Dendritic cell treated with granulocyte-macrophage colony-stimulating factor and Interleukin-4, amounts not matched to agents 40 ng/mL and 50 ng/mL, for 4 days (primary cell): ENCODE measurements at regions not wholly inside any gene's neighbourhood (a gene's known extent, or its start where the extent isn't known, plus 50 kb on each side); places are given as distances from the start of the nearest gene placed in this dataset.

Experiments
- H3K27ac Mint-ChIP-seq: one replicate; pipeline ENCODE4 v1.8.0; 2022; ENCODE audit warnings: mild to moderate bottlenecking, mixed read lengths
- H3K27me3 Mint-ChIP-seq: one replicate; pipeline ENCODE4 v1.8.0; 2022; ENCODE audit warnings: mild to moderate bottlenecking, mixed read lengths
- H3K36me3 Mint-ChIP-seq: one replicate; pipeline ENCODE4 v1.8.0; 2022; ENCODE audit warnings: low read depth, mixed read lengths
- H3K4me1 Mint-ChIP-seq: one replicate; pipeline ENCODE4 v1.8.0; 2022; ENCODE audit warnings: low read depth, mixed read lengths
- H3K4me3 Mint-ChIP-seq: one replicate; pipeline ENCODE4 v1.8.0; 2022; ENCODE audit warnings: mild to moderate bottlenecking, moderate library complexity, mixed read lengths
- H3K9me3 Mint-ChIP-seq: one replicate; pipeline ENCODE4 v1.8.0; 2022; ENCODE audit warnings: mixed read lengths
- intact Hi-C: fragments of 100-400 bp; cut with micrococcal nuclease; formaldehyde crosslinking; loops from one replicate; pipeline ENCODE4 v1.15.0; 2022

- H3K36me3 Mint-ChIP-seq = no peaks in the 10 kb centered on the region
- no peak overlapping the region for H3K27ac Mint-ChIP-seq
- H3K4me1 Mint-ChIP-seq = peaks cover 14% of the 10 kb centered on the region
- H3K27me3 Mint-ChIP-seq = no peaks in the 10 kb centered on the region
- no peak overlapping the region for H3K4me3 Mint-ChIP-seq
- no peaks in the 10 kb centered on the region for H3K9me3 Mint-ChIP-seq
- intact Hi-C loops = no loop called here
These were observed 146.1 kb upstream of the SATB2 start for GRCh38 chr2:199603721-199604291.

- H3K36me3 Mint-ChIP-seq = no peaks in the 10 kb centered on the region
- no peak overlapping the region for H3K4me3 Mint-ChIP-seq
- H3K4me1 Mint-ChIP-seq = peaks cover 20% of the 10 kb centered on the region
- H3K27ac Mint-ChIP-seq = no peak overlapping the region
- H3K9me3 Mint-ChIP-seq = no peaks in the 10 kb centered on the region
- intact Hi-C loops = no loop called here
- H3K27me3 Mint-ChIP-seq = no peaks in the 10 kb centered on the region
These were observed 145.4 kb upstream of the SATB2 start for GRCh38 chr2:199602896-199603717.

- intact Hi-C loops = no loop called here
- peaks cover 20% of the 10 kb centered on the region for H3K4me1 Mint-ChIP-seq
These were observed 144.6 kb upstream of the SATB2 start for GRCh38 chr2:199602271-199602895.

GRCh38 chr2:199596549-199596948 lies 138.8 kb upstream of the SATB2 start:
- Mint-ChIP-seq H3K4me1 (peaks cover 7% of the 10 kb centered on the region), H3K36me3 (no peaks in the 10 kb centered on the region), H3K27ac (no peak overlapping the region), H3K9me3 (no peaks in the 10 kb centered on the region), H3K27me3 (no peaks in the 10 kb centered on the region), H3K4me3 (no peak overlapping the region)
- intact Hi-C loops = no loop called here

More at GRCh38 chr2:199602271-199602895, 144.6 kb upstream of the SATB2 start:
- H3K4me3 Mint-ChIP-seq = no peak overlapping the region
- H3K9me3 Mint-ChIP-seq = no peaks in the 10 kb centered on the region
- H3K36me3 Mint-ChIP-seq = no peaks in the 10 kb centered on the region
- H3K27ac Mint-ChIP-seq = no peak overlapping the region
- no peaks in the 10 kb centered on the region for H3K27me3 Mint-ChIP-seq

- intact Hi-C loops = no loop called here
- Mint-ChIP-seq H3K36me3 (no peaks in the 10 kb centered on the region), H3K4me3 (no peak overlapping the region), H3K9me3 (no peaks in the 10 kb centered on the region), H3K27ac (no peak overlapping the region), H3K4me1 (peaks cover 7% of the 10 kb centered on the region), H3K27me3 (peaks cover 1% of the 10 kb centered on the region)
These were observed 136.7 kb upstream of the SATB2 start for GRCh38 chr2:199594443-199594842.

- Mint-ChIP-seq H3K4me3 (no peak overlapping the region), H3K27me3 (peaks cover 1% of the 10 kb centered on the region), H3K4me1 (no peaks in the 10 kb centered on the region), H3K36me3 (no peaks in the 10 kb centered on the region), H3K9me3 (no peaks in the 10 kb centered on the region), H3K27ac (no peak overlapping the region)
- intact Hi-C loops = no loop called here
These were observed 134.1 kb upstream of the SATB2 start for GRCh38 chr2:199591826-199592225.

GRCh38 chr2:199590321-199591203 lies 132.8 kb upstream of the SATB2 start:
- H3K4me3 Mint-ChIP-seq = no peak overlapping the region

GRCh38 chr2:199589306-199589705 lies 131.6 kb upstream of the SATB2 start:
- Mint-ChIP-seq H3K27me3 (peaks cover 1% of the 10 kb centered on the region), H3K9me3 (no peaks in the 10 kb centered on the region), H3K4me3 (no peak overlapping the region), H3K27ac (no peak overlapping the region), H3K4me1 (no peaks in the 10 kb centered on the region), H3K36me3 (no peaks in the 10 kb centered on the region)
- intact Hi-C loops = no loop called here

More at GRCh38 chr2:199590321-199591203, 132.8 kb upstream of the SATB2 start:
- Mint-ChIP-seq H3K36me3 (no peaks in the 10 kb centered on the region), H3K27me3 (peaks cover 1% of the 10 kb centered on the region), H3K27ac (no peak overlapping the region), H3K4me1 (no peaks in the 10 kb centered on the region), H3K9me3 (no peaks in the 10 kb centered on the region)
- intact Hi-C loops = no loop called here

GRCh38 chr2:199588054-199588453 lies 130.3 kb upstream of the SATB2 start:
- peaks cover 1% of the 10 kb centered on the region for H3K27me3 Mint-ChIP-seq
- H3K36me3 Mint-ChIP-seq = no peaks in the 10 kb centered on the region
- no peaks in the 10 kb centered on the region for H3K9me3 Mint-ChIP-seq
- H3K4me3 Mint-ChIP-seq = no peak overlapping the region
- intact Hi-C loops = no loop called here
- H3K4me1 Mint-ChIP-seq = no peaks in the 10 kb centered on the region
- H3K27ac Mint-ChIP-seq = no peak overlapping the region

GRCh38 chr2:199586646-199587045 lies 128.9 kb upstream of the SATB2 start:
- intact Hi-C loops = no loop called here
- no peak overlapping the region for H3K27ac Mint-ChIP-seq
- peaks cover 6% of the 10 kb centered on the region for H3K4me1 Mint-ChIP-seq
- H3K27me3 Mint-ChIP-seq = peaks cover 1% of the 10 kb centered on the region
- no peaks in the 10 kb centered on the region for H3K9me3 Mint-ChIP-seq
- no peak overlapping the region for H3K4me3 Mint-ChIP-seq
- H3K36me3 Mint-ChIP-seq = no peaks in the 10 kb centered on the region

GRCh38 chr2:199583676-199584075 lies 125.9 kb upstream of the SATB2 start:
- Mint-ChIP-seq H3K4me3 (no peak overlapping the region), H3K27ac (no peak overlapping the region), H3K36me3 (no peaks in the 10 kb centered on the region), H3K27me3 (no peaks in the 10 kb centered on the region), H3K4me1 (peaks cover 6% of the 10 kb centered on the region), H3K9me3 (no peaks in the 10 kb centered on the region)
- intact Hi-C loops = no loop called here

- H3K27me3 Mint-ChIP-seq = no peaks in the 10 kb centered on the region
- H3K9me3 Mint-ChIP-seq = no peaks in the 10 kb centered on the region
- H3K4me1 Mint-ChIP-seq = peaks cover 6% of the 10 kb centered on the region
- intact Hi-C loops = no loop called here
- H3K27ac Mint-ChIP-seq = no peak overlapping the region
- no peaks in the 10 kb centered on the region for H3K36me3 Mint-ChIP-seq
- no peak overlapping the region for H3K4me3 Mint-ChIP-seq
These were observed 124.2 kb upstream of the SATB2 start for GRCh38 chr2:199581935-199582360.

- H3K27me3 Mint-ChIP-seq = no peaks in the 10 kb centered on the region
- intact Hi-C loops = no loop called here
- no peaks in the 10 kb centered on the region for H3K36me3 Mint-ChIP-seq
- peaks cover 6% of the 10 kb centered on the region for H3K4me1 Mint-ChIP-seq
- H3K4me3 Mint-ChIP-seq = no peak overlapping the region
- no peak overlapping the region for H3K27ac Mint-ChIP-seq
- H3K9me3 Mint-ChIP-seq = no peaks in the 10 kb centered on the region
These were observed 123.7 kb upstream of the SATB2 start for GRCh38 chr2:199581408-199581807.

- Mint-ChIP-seq H3K4me3 (no peak overlapping the region), H3K4me1 (no peaks in the 10 kb centered on the region), H3K27ac (no peak overlapping the region), H3K27me3 (no peaks in the 10 kb centered on the region), H3K36me3 (no peaks in the 10 kb centered on the region), H3K9me3 (no peaks in the 10 kb centered on the region)
- intact Hi-C loops = no loop called here
These were observed 117.7 kb upstream of the SATB2 start for GRCh38 chr2:199575416-199575815.
